Astrocyte (in vitro differentiated cells and primary cell): ENCODE measurements at regions not wholly inside any gene's neighbourhood (a gene's known extent, or its start where the extent isn't known, plus 50 kb on each side); places are given as distances from the start of the nearest gene placed in this dataset.

ENCODE experiments used
- DNase-seq: peaks from one replicate; pipeline ENCODE4 v3.0.0-alpha.2; 2010; ENCODE audit warnings: low read depth
- FAIRE-seq: peaks from 2 replicates; lab custom pipeline; 2011; peaks lifted over from hg19 to GRCh38; lab: Jason Lieb, UNC
- H2AFZ ChIP-seq: 2 replicates; pipeline ENCODE4 v1.6.0; 2012; ENCODE audit warnings: low read depth, low read length, inconsistent platforms
- H3K27ac ChIP-seq: 2 replicates; pipeline ENCODE4 v1.5.1; 2011; ENCODE audit warnings: low read depth, low read length, inconsistent platforms
- H3K27me3 ChIP-seq: 2 replicates; pipeline ENCODE4 v1.6.0; 2011; ENCODE audit warnings: low read length, inconsistent platforms; ENCODE audit not compliant: insufficient read depth
- H3K36me3 ChIP-seq: 2 replicates; pipeline ENCODE4 v1.5.1; 2011; ENCODE audit warnings: low read length, inconsistent platforms; ENCODE audit not compliant: insufficient read depth
- H3K4me1 ChIP-seq: 2 replicates; pipeline ENCODE4 v1.5.1; 2011; ENCODE audit warnings: low read length, inconsistent platforms; ENCODE audit not compliant: insufficient read depth
- H3K4me2 ChIP-seq: 2 replicates; pipeline ENCODE4 v1.6.0; 2012; ENCODE audit warnings: low read length, inconsistent platforms
- H3K4me3 ChIP-seq: 2 replicates; pipeline ENCODE4 v1.5.1; 2011; ENCODE audit warnings: low read depth, mild to moderate bottlenecking, low read length, inconsistent platforms; ENCODE audit not compliant: insufficient read depth
- H3K79me2 ChIP-seq: 2 replicates; pipeline ENCODE4 v1.6.0; 2012; ENCODE audit warnings: mild to moderate bottlenecking, low read length, inconsistent platforms; ENCODE audit not compliant: insufficient read depth
- H3K9ac ChIP-seq: 2 replicates; pipeline ENCODE4 v1.6.0; 2012; ENCODE audit warnings: mild to moderate bottlenecking, low read length, inconsistent platforms
- H3K9me3 ChIP-seq: 2 replicates; pipeline ENCODE4 v1.5.1; 2012; ENCODE audit warnings: low read depth, mild to moderate bottlenecking, low read length, inconsistent platforms; ENCODE audit not compliant: insufficient read depth
- H4K20me1 ChIP-seq: 2 replicates; pipeline ENCODE4 v1.6.0; 2012; ENCODE audit warnings: low read length, inconsistent platforms; ENCODE audit not compliant: insufficient read depth
- H3K27ac Mint-ChIP-seq: one replicate; pipeline ENCODE4 v1.8.0; 2021; ENCODE audit warnings: mild to moderate bottlenecking, mixed read lengths; ENCODE audit not compliant: unreplicated experiment
- H3K27me3 Mint-ChIP-seq: one replicate; pipeline ENCODE4 v1.8.0; 2021; ENCODE audit warnings: low read depth, mixed read lengths; ENCODE audit not compliant: unreplicated experiment
- H3K36me3 Mint-ChIP-seq: one replicate; pipeline ENCODE4 v1.8.0; 2021; ENCODE audit warnings: low read depth, mixed read lengths; ENCODE audit not compliant: unreplicated experiment
- H3K4me1 Mint-ChIP-seq: one replicate; pipeline ENCODE4 v1.8.0; 2021; ENCODE audit warnings: low read depth, mixed read lengths; ENCODE audit not compliant: unreplicated experiment
- H3K4me3 Mint-ChIP-seq: one replicate; pipeline ENCODE4 v1.8.0; 2021; ENCODE audit warnings: mild to moderate bottlenecking, moderate library complexity, mixed read lengths; ENCODE audit not compliant: unreplicated experiment
- H3K9me3 Mint-ChIP-seq: one replicate; pipeline ENCODE4 v1.8.0; 2021; ENCODE audit warnings: mild to moderate bottlenecking, mixed read lengths; ENCODE audit not compliant: unreplicated experiment
- EZH2 ChIP-seq: IDR thresholded peaks from 2 replicates; pipeline ENCODE4 v1.6.1; 2012; ENCODE audit warnings: mild to moderate bottlenecking, low read length, inconsistent platforms; ENCODE audit not compliant: insufficient read depth
- TF ChIP-seq, protein P1 (sequence below): IDR thresholded peaks from 2 replicates; pipeline ENCODE4 v1.5.1; 2011; ENCODE audit warnings: low read depth, mild to moderate bottlenecking, inconsistent platforms, low read length, moderate library complexity; ENCODE audit not compliant: insufficient read depth

DNA sequence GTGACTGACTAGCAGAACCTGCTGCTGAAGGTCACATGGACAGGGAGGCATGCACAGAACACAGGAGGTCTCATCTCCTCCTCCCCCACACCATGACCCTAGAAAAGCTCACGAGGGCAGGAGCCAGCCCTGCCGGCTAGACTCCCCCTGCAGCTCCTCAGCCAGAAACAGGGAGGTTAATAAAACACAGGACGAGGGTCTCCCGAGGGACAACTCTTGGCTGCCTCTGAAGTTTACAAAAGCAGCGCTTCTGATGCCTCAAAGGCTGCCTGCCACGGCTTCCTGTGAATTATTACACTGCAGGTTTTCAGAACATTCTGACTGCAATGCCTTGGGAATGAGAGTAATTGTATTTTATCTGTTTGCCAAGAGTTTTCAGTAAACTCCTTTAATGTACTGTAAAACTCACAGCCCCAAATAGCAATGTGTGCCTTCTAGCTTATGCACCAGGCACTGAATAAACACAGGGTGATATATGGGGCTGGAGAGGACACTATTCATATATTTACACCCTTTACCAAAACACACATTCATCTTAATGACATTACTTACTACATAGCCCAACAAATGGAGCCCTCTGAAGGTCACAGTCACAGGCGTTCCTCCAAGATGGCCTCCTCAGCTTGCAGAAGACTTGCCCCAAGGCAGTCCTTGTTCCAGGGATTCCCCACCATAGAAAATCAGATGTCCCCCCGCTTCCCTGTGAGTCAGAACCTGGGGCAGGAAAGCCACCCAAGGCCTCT, 83.7 kb downstream of the C5orf15 start:
- Histone ChIP-seq H3K9ac (no peak overlapping the region), H3K4me1 (no peaks in the 10 kb centered on the region), H3K27ac (no peak overlapping the region), H3K79me2 (no peaks in the 10 kb centered on the region), H3K27me3 (peaks cover 8% of the 10 kb centered on the region), H4K20me1 (no peaks in the 10 kb centered on the region), H3K9me3 (no peaks in the 10 kb centered on the region), H3K36me3 (no peaks in the 10 kb centered on the region), H2AFZ (no peak overlapping the region), H3K4me2 (no peak overlapping the region), H3K4me3 (no peak overlapping the region)
- DNase-seq, result no peak
- FAIRE-seq, result no peak
- no peak for TF ChIP-seq EZH2
- TF ChIP-seq, protein P1, sequence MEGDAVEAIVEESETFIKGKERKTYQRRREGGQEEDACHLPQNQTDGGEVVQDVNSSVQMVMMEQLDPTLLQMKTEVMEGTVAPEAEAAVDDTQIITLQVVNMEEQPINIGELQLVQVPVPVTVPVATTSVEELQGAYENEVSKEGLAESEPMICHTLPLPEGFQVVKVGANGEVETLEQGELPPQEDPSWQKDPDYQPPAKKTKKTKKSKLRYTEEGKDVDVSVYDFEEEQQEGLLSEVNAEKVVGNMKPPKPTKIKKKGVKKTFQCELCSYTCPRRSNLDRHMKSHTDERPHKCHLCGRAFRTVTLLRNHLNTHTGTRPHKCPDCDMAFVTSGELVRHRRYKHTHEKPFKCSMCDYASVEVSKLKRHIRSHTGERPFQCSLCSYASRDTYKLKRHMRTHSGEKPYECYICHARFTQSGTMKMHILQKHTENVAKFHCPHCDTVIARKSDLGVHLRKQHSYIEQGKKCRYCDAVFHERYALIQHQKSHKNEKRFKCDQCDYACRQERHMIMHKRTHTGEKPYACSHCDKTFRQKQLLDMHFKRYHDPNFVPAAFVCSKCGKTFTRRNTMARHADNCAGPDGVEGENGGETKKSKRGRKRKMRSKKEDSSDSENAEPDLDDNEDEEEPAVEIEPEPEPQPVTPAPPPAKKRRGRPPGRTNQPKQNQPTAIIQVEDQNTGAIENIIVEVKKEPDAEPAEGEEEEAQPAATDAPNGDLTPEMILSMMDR, result no peak
- Mint-ChIP-seq H3K36me3 (no peaks in the 10 kb centered on the region), H3K9me3 (peaks cover 11% of the 10 kb centered on the region), H3K4me1 (peaks cover 8% of the 10 kb centered on the region), H3K4me3 (no peak overlapping the region), H3K27ac (no peak overlapping the region), H3K27me3 (peaks cover 21% of the 10 kb centered on the region)

DNA sequence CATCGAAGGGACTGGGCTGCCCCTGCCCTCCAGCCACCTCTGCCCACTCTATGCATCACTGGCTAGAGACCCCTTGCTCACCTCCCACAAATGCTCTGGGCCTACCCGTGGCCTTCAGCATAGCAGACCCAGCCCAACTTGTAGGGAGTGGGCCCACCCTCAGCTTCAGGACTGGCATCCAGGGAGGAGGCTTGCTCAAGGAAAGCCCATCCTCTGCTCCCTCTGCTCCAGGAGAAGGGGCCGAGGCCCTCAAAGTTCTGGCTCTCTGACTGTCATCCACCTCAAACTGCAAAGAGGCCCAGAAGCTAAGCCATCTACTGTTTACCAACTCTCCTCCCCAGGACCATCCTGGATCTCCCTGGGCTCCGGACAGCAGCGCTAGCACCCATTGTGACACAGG, 84.5 kb downstream of the C5orf15 start:
- Histone ChIP-seq H3K4me2 (no peak overlapping the region), H4K20me1 (no peaks in the 10 kb centered on the region), H3K9ac (no peak overlapping the region), H2AFZ (no peak overlapping the region), H3K27me3 (peaks cover 11% of the 10 kb centered on the region), H3K9me3 (no peaks in the 10 kb centered on the region), H3K36me3 (no peaks in the 10 kb centered on the region), H3K79me2 (no peaks in the 10 kb centered on the region), H3K27ac (no peak overlapping the region), H3K4me3 (no peak overlapping the region), H3K4me1 (no peaks in the 10 kb centered on the region)
- Mint-ChIP-seq H3K36me3 (no peaks in the 10 kb centered on the region), H3K27ac (no peak overlapping the region), H3K4me1 (peaks cover 8% of the 10 kb centered on the region), H3K4me3 (no peak overlapping the region), H3K27me3 (peaks cover 22% of the 10 kb centered on the region), H3K9me3 (peaks cover 8% of the 10 kb centered on the region)
- no peak for TF ChIP-seq EZH2
- TF ChIP-seq, protein P1, result no peak
- DNase-seq (no peak), FAIRE-seq (no peak)

DNA sequence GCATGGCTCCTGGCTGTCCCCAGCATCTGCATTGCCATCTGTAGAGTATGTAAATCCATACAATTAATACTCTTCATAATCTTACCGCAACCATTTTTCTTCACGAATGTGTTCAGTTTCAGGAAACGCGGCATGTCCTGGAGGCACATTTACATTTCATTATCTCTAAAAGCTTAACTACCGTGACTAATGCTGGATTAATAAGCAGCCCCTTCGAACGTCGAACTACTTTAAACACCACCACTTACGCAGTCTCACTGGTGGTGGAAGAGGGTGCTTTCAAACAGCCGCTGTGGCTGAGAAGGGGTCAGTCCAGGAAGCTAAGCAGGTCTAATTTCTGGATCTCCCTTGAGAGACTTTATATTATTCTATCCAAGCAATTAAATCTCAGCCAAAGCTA, 85.6 kb downstream of the C5orf15 start:
- Histone ChIP-seq H3K27ac (no peak overlapping the region), H3K4me2 (no peak overlapping the region), H2AFZ (no peak overlapping the region), H3K9me3 (no peaks in the 10 kb centered on the region), H3K36me3 (no peaks in the 10 kb centered on the region), H3K79me2 (no peaks in the 10 kb centered on the region), H3K4me3 (no peak overlapping the region), H4K20me1 (no peaks in the 10 kb centered on the region), H3K27me3 (peaks cover 11% of the 10 kb centered on the region), H3K9ac (no peak overlapping the region), H3K4me1 (no peaks in the 10 kb centered on the region)
- no peak for FAIRE-seq
- peaks cover 6% of the 10 kb centered on the region for H3K9me3 Mint-ChIP-seq
- no peak for DNase-seq
- peaks cover 17% of the 10 kb centered on the region for H3K4me1 Mint-ChIP-seq
- TF ChIP-seq, protein P1, result no peak
- TF ChIP-seq EZH2, result no peak
- H3K27me3 Mint-ChIP-seq, result peaks cover 18% of the 10 kb centered on the region
- no peaks in the 10 kb centered on the region for H3K36me3 Mint-ChIP-seq
- no peak overlapping the region for H3K4me3 Mint-ChIP-seq
- no peak overlapping the region for H3K27ac Mint-ChIP-seq
